GM23338 (cell line): ENCODE measurements at regions not wholly inside any gene's neighbourhood (a gene's known extent, or its start where the extent isn't known, plus 50 kb on each side); places are given as distances from the start of the nearest gene placed in this dataset.

Source experiments
- EZH2 ChIP-seq: fragments of 200-600 bp; sonication (generic); IDR thresholded peaks from one replicate; pipeline ENCODE4 v1.8.0; 2017; ENCODE audit warnings: antibody characterized with exemption, mild to moderate bottlenecking, low read depth; ENCODE audit not compliant: unreplicated experiment
- TF ChIP-seq, protein P1 (sequence below), 2 experiments: fragments of 200-600 bp in 1 of 2; sonication (generic) in 1 of 2; conservative IDR thresholded peaks; 2 replicates each; pipeline versions ENCODE4 v1.5.1 to v1.6.1; 2016 to 2017; ENCODE audit warnings: antibody characterized with exemption in 2 of 2, low read depth in 2 of 2, mild to moderate bottlenecking in 2 of 2, moderate library complexity in 1 of 2

DNA sequence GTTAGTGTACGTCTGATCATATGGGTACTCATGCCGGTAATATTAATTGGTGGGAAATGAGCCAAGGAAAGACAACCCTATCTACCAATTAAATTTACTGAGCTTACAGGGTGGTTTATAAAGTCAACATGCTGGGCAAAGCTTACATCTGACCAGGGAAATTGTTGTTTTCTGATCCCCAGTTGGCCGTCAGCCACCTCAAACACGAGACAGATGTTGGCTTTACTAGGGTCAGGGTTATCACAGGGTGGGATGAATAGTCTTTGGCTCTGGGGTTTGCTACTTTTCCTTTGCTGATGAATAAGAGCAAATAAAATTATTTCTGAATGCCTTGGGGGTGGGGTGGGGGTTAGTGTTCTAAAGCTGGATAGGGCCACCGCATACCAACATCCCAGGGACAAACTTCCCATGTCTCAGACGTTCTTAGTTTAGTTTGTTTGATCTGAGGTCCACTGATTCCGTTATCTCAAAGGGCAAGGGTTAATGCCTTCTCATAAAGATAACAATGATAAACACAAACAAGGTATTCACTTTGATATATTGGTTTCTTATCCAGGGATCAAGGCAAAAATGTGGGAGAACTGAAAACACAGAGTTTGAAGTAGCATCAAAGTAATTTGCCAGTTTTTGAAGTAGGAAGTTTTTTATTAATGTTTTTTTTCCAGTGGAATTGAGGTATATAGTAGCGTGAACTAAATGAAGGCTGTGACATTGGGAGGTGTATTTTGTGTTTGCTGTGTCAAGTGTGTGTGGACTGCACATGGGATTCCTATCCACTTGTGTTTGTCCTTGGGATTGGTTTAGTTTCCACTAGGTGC, 109.1 kb upstream of the RPS23 start:
- TF ChIP-seq, protein P1, sequence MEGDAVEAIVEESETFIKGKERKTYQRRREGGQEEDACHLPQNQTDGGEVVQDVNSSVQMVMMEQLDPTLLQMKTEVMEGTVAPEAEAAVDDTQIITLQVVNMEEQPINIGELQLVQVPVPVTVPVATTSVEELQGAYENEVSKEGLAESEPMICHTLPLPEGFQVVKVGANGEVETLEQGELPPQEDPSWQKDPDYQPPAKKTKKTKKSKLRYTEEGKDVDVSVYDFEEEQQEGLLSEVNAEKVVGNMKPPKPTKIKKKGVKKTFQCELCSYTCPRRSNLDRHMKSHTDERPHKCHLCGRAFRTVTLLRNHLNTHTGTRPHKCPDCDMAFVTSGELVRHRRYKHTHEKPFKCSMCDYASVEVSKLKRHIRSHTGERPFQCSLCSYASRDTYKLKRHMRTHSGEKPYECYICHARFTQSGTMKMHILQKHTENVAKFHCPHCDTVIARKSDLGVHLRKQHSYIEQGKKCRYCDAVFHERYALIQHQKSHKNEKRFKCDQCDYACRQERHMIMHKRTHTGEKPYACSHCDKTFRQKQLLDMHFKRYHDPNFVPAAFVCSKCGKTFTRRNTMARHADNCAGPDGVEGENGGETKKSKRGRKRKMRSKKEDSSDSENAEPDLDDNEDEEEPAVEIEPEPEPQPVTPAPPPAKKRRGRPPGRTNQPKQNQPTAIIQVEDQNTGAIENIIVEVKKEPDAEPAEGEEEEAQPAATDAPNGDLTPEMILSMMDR (conservative IDR thresholded peaks at IDR 0.05; ENCODE audit: low read depth in 2 of 2) = no peak
- TF ChIP-seq EZH2 = no peak
